Activated effector memory CD4-positive, alpha-beta T cell treated with anti-CD3 and anti-CD28 coated beads, Interleukin-2, amount 50 U/mL, for 16 hours (primary cell): ENCODE measurements at regions not wholly inside any gene's neighbourhood (a gene's known extent, or its start where the extent isn't known, plus 50 kb on each side); places are given as distances from the start of the nearest gene placed in this dataset.

Experiments
- DNase-seq: peaks from one replicate; pipeline ENCODE4 v3.0.0-alpha.2; 2020

DNA sequence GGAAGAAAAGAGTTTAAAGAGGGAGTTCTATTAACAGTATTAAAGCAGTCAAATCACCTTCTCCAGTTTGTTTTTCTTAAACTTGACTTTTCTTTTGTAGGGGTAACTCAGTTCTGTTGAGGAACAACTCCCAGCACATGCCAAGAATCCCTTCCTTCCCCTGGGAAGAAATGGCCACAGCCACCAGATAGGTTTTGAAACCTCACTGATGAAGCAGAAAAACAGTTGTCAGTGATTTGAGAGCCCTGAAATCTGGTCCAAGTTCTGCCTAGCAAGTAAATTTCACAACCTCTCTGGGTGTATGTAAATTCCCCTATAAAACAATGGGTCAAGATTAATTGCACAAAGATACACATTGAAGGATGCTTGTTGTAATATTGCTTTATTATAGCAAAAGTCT is 167.1 kb downstream of the DHX15 start:
- DNase-seq, result no peak

GRCh38 chr4:24416293-24416692 is 168.1 kb downstream of the DHX15 start:
- no peak for DNase-seq

DNA sequence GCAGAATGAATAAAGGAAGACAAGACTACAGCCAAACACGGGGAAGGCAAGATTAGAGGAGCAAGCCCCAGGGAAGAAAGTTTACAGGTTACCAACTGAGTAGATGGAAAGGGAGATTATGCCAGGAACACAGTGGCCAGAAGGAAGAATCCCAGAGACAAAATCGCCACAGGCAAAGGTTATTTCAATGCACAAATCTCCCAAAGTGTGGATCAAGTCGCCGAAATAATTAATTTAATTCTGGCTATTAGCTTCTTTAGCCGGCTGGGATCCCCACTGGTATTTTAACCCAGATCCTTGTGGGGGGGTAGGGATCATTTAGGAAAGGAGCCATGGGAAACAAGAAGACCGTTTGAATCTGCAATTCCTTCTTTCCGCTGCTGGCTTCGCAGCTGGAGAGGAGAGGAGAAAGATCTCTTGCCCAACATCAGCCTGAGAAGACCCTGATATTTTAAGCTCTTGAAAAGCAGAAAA is 171.0 kb downstream of the DHX15 start:
- no peak for DNase-seq

- no peak for DNase-seq
Observed at GRCh38 chr4:24411806-24412205, 172.5 kb downstream of the DHX15 start.

- no peak for DNase-seq
Observed at GRCh38 chr4:24411299-24411698, 173.1 kb downstream of the DHX15 start.

- no peak for DNase-seq
Observed at GRCh38 chr4:24408640-24409039, 175.7 kb downstream of the DHX15 start.

DNA sequence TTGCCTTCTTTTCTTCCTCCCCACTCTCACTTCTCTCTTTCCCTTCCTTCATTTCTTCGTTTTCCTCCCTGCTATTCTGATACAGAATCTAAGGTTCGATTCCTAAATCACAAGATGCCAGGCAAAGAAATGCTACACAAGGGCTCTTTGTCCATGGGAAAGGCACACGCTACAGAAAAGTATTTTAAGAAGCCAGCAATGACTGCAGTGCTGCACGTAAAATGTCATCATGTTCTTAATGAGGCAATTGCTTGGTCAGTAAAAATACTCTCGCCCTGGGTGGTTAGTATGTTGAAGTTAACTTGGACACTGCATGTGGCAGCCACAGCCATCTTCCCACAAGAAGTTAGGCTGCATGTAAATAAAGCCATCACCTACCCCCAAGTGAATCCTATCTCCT is 178.4 kb downstream of the DHX15 start:
- DNase-seq, result no peak

DNA sequence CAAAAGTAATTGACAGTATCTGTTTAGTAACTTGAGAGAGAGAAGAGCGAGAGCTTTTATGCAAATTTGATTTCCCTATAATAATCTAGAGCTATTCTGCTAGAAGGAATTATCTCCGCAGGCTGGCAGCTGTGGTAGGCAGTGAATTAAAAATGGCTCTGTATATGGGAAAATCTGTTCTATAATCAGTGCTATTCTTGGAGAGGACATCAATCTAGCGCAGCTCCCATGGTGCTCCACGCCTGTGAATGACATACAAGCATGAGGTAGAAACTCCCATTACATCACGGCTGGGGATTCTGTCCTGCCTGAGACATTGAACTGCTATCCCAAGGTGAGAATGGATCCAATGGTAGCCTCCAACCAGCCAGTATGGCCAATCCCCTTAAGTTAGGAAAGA is 179.0 kb downstream of the DHX15 start:
- DNase-seq, result no peak

GRCh38 chr4:24404281-24404680 is 180.1 kb downstream of the DHX15 start:
- no peak for DNase-seq

DNA sequence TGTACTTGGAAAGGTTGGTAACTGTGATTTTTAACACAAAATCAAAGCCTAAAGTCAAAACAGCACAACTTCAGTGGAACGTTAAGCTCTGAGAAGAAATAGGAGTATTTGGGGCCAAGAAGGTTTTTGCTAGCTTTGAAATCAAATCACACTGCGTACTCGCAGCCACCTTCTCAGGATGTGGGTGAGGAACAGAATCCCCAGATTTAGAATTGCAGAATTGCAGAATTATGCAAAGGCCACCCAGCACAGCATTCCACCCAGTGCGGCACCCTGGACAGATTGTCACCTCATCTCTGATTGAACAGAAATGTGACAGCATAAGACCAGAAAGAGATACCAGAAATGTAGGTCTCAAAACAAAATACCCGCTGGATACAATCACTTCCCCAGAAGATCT is 181.1 kb downstream of the DHX15 start:
- no peak for DNase-seq

DNA sequence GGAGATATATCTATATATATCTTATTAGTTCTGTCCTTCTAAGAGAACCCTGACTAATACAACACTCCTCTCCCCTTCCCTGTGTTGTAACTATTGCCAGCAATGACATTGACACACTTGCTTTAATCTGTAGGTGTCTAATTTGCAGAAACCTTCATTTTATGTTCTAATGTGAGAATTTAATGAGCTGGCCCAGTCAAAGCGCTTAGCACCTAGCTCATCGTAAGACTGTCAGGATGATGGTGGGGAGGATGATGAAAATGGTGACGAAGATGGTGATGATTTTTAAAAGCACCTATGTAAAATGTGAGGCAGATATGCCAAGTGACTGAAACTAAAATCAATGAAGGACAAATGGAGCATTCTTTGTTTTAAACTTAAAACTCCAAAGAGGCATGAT is 183.8 kb downstream of the DHX15 start:
- DNase-seq, result no peak

- DNase-seq, result no peak
Observed at GRCh38 chr4:24396988-24397387, 187.4 kb downstream of the DHX15 start.

DNA sequence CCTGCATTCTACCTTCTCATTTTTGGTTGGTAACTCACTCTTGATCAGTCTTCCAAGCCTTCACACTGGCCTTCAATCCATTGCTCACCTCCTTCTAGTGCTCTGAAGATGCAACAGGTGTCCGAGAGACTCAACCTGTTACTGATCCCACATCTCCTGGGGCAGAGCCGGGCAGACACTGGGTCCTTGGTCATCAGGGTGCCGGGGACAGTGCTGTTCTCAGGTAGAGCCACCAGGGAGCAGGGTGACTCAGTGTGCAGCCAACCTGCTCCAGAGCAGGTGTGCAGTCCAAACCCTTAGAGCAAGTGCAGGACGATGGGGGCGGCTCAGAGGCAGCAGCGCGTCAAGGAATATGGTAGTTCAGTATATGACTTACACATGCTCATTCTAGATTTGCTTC is 188.4 kb downstream of the DHX15 start:
- DNase-seq, result no peak

DNA sequence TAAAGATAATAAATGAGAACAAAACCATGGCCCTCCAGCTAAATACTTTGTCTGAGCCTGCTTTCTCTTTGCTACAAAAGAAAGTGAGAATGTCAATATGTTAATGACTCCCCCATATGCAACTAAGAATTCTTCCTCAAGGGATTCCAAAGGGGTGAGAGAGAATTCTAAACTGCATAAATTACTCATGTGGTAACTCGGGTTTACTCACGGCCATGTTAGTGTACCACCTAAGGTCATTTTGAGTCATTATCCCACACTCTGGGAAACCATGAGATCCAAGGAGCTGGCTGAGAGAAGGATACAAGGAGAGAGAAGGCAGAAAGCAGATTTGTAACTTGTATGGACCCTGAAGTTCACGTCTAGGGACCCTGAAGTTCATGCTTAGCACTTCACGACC is 190.3 kb downstream of the DHX15 start:
- DNase-seq, result no peak

DNA sequence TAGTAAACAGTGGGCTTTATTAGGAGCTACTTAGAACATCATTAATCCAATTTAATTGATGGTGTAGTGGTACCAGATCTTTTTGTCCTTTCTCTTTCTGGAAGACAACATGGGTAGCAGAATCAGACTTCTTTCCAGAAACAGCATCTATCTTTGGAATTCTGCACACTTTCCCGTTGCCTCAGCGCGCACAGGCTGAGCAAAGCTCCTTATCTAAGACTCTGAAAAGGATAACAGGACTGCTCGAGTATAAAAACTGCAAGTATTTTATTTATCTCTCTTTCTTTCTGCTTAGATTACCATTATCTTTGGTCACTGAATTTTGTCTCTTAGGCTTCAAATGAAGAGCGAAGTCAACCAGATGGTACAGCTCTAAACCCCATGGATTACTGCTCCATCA is 191.7 kb downstream of the DHX15 start:
- DNase-seq, result no peak

DNA sequence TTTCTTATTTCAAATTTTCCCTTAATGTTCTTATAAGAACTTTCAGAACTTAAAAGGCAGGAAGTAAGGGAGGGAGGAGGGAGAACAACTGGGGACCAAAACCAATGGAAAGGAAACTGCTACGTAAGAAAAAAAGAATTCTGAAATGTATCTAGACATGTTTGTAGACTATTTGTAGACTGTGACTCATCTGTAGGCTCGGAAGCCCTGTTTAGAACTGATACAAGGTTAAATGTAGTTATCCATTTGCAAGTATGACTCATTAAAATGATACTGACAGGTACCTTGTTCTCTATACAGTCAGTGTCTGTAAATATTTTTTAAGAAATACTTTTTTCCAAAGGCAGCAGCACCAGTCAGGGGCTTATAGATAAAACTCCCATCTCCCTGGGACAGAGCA is 202.0 kb downstream of the DHX15 start:
- no peak for DNase-seq

GRCh38 chr4:24380957-24381665 is 203.2 kb downstream of the DHX15 start:
- no peak for DNase-seq

DNA sequence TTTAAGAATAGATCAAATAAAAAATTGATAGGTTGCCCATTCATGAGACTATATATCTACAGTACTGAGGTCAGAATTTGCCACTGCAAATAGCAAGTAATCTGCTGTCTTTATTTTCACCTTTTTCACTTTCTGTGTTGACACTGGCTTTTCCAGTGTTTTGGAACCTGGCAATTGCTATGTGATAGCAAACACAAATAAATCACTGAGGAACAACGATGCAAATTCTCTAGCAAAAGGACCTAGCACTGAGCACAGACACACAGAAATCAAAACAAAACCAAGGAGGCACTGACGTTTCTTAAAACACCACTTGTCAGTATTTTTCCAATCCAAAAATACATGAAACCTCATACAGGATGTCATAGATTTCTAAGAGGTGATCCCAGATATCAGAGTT is 210.7 kb downstream of the DHX15 start:
- no peak for DNase-seq

GRCh38 chr4:24372881-24373280 is 211.5 kb downstream of the DHX15 start:
- no peak for DNase-seq

GRCh38 chr4:24372341-24372740 is 212.0 kb downstream of the DHX15 start:
- DNase-seq, result no peak

DNA sequence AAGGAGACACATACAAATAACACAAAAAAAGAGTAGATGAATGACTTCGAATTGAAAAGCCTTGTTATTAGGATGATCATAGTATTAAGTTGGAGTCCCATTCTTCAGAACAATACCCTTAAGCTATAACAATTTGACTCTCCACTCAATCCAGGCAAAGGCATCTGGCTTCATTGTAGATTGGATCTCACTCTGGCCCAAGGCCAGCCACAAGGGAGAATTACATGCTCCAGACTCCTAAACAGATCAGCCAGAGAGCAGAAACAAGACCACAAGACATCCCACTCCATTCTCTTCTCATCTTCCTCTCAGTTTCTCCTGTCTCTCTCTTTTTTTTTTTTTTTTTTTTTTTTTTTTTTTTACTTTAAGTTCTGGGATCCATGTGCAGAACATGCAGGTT is 213.9 kb downstream of the DHX15 start:
- no peak for DNase-seq

DNA sequence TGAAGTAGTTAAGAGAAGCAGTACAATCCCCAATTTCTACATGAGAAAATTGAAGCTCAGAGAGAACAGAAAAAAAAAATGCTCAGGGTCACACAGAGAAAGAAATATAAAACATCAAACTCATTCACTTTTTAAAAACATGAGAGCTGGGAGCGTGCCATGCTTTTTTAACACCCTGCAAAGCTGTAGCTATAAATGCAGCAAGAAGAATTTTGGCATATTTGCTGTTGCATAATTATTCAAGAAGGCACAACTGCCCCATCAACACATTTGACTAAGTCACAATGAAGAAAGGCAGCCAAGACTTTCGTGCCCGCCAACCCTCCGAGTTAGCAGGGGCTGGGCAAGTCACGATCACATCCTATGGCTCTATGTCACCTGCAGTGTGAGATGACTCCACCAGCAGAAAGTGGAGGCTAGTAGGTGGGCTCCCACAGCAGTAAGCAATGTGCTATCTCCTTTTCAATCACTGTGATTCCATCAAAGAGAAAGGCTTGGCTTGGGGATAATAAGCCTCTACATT is 214.8 kb downstream of the DHX15 start:
- DNase-seq, result no peak

DNA sequence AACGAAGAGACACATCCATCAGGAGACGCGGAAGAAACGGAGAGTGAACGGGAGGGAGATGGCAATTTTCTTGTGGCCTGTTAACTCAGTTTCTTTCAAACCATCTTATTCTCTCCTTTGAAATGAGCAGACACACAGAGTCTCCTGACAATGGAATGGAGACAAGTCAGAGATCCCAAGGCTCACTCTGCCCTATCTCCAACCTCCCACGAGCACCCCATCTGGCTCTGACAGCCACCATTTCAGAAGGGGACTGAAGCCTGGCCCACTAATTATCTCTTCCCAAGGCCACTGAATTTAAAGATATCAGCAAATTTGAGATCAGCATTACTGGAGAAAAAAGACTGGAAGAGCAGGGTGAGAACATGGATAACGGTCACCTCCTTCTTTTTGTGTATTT is 215.6 kb downstream of the DHX15 start:
- DNase-seq, result no peak

DNA sequence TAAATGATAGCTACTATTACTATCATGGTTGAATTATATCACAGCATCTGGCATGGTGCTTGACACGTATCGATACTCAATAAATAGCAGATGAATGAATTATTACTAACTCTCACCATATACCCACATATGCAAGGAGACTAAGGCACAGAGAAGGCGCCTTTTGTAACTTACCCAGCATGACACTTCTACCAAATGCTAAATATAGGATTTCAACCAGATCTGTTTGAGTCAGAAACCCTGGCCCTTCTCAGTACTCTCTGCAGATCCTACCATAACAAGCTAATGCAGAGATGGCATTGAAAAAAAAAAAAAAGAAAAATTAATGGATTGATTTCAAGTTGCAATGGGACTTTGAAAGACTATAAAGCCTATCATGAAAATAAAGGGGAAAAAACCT is 219.5 kb downstream of the DHX15 start:
- DNase-seq, result no peak

- no peak for DNase-seq
Observed at GRCh38 chr4:24364249-24364648, 220.1 kb downstream of the DHX15 start.
